ENCODE measurements at regions not wholly inside any gene's neighbourhood (a gene's known extent, or its start where the extent isn't known, plus 50 kb on each side); places are given as distances from the start of the nearest gene placed in this dataset.

DNA sequence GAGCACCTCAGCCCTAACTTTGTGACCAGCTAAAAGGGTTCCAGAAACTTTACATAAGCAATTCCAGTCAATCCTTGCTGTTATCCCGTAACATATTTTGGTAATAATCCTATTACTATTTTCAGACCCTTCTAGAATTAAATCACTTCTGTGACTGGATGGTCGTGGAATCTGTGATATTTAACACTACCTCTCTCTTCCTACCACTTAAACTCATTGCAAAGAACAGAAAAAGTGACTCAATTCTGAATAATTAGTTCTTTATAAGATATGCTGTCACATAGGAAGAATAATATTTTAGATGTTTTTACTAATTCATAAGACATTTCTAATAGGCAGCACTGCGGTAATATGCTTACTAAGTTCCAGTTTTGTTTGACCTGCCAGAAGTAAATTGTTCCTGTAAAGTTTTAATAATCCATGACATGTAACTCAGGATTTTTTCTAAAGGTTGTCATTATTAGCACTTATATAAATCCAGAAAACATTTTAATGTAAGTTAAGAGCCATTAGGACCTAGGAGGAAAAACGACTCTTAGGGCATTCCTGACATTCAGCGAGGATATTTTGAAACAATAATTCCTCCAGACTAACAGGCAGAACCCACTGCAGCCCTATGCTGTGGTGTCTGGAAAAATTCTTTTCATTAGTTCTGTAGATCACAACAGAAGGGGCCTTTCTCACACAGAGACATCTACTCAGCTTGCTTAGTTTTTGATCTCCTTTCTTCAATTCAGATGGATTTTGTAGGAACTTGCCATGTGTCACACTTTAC lies 113.3 kb upstream of the MBNL1 start:
- no peak for TF ChIP-seq CTCF (IDR thresholded peaks at IDR 0.05; ENCODE audit: borderline replicate concordance, insufficient read depth, low read depth, low read length)
- H3K4me3 ChIP-seq (ENCODE audit: low read depth, low read length) = no peak overlapping the region

DNA sequence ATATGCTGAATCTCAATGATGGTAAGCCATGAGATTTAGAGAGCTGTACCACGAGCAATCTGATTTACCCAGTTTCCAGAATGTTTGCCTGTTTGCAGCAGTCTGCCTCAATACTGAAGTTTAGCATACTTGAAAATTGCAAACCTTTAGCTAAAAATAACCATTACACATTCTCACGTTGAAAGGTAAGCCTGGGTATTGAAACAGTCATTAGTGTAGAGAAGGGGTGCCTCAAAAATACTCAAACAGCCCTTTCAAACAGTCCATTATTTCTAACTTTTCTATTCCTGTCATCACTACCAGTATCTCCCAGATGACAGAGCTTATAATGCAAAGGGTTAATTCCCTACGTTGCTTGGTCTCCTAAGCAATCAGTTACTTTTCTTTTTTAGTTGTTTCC lies 111.8 kb upstream of the MBNL1 start:
- no peak overlapping the region for H3K4me3 ChIP-seq (ENCODE audit: low read depth, low read length)
- no peak for TF ChIP-seq CTCF (IDR thresholded peaks at IDR 0.05; ENCODE audit: borderline replicate concordance, insufficient read depth, low read depth, low read length)

DNA sequence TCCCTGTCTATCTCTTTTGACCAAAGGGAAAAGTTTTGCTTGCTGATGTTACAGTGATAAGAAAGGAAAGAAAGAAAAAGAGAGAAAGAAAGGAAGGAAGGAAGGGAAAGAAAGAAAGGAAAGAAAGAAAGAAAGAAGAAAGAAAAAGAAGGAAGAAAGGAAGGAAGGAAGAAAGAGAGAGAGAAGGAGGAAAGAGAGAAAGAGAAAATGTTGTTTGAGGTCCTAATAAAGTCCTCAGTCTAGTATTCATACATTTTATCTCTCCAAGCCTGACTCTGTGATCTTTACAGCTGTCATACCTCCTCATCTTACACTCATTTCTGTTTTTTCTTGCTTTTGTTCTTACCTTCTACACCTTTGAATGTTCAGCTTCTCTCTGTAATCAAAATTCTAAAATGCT lies 111.4 kb upstream of the MBNL1 start:
- H3K4me3 ChIP-seq (ENCODE audit: low read depth, low read length) = no peak overlapping the region
- no peak for TF ChIP-seq CTCF (IDR thresholded peaks at IDR 0.05; ENCODE audit: borderline replicate concordance, insufficient read depth, low read depth, low read length)

GRCh38 chr3:152159328-152159727 lies 109.4 kb upstream of the MBNL1 start:
- H3K4me3 ChIP-seq (ENCODE audit: low read depth, low read length) = no peak overlapping the region
- no peak for TF ChIP-seq CTCF (IDR thresholded peaks at IDR 0.05; ENCODE audit: borderline replicate concordance, insufficient read depth, low read depth, low read length)

GRCh38 chr3:152160350-152161011 lies 108.2 kb upstream of the MBNL1 start:
- TF ChIP-seq CTCF (IDR thresholded peaks at IDR 0.05; ENCODE audit: borderline replicate concordance, insufficient read depth, low read depth, low read length) = no peak

GRCh38 chr3:152172460-152172859 lies 96.3 kb upstream of the MBNL1 start:
- TF ChIP-seq CTCF (IDR thresholded peaks at IDR 0.05; ENCODE audit: borderline replicate concordance, insufficient read depth, low read depth, low read length) = no peak

More at GRCh38 chr3:152160350-152161011, 108.2 kb upstream of the MBNL1 start:
- H3K4me3 ChIP-seq (ENCODE audit: low read depth, low read length) = no peak overlapping the region

GRCh38 chr3:152173627-152174026 lies 95.1 kb upstream of the MBNL1 start:
- TF ChIP-seq CTCF (IDR thresholded peaks at IDR 0.05; ENCODE audit: borderline replicate concordance, insufficient read depth, low read depth, low read length) = no peak
- no peak overlapping the region for H3K4me3 ChIP-seq (ENCODE audit: low read depth, low read length)

More at GRCh38 chr3:152172460-152172859, 96.3 kb upstream of the MBNL1 start:
- H3K4me3 ChIP-seq (ENCODE audit: low read depth, low read length) = no peak overlapping the region
